HG02610 (cell line): ENCODE measurements at regions not wholly inside any gene's neighbourhood (a gene's known extent, or its start where the extent isn't known, plus 50 kb on each side); places are given as distances from the start of the nearest gene placed in this dataset.

Experiments
- ATAC-seq: cut with Tn5 transposase; IDR thresholded peaks from one replicate; pipeline ENCODE4 v1.9.1; 2021; ENCODE audit warnings: mild to moderate bottlenecking, moderate library complexity; ENCODE audit not compliant: unreplicated experiment

DNA sequence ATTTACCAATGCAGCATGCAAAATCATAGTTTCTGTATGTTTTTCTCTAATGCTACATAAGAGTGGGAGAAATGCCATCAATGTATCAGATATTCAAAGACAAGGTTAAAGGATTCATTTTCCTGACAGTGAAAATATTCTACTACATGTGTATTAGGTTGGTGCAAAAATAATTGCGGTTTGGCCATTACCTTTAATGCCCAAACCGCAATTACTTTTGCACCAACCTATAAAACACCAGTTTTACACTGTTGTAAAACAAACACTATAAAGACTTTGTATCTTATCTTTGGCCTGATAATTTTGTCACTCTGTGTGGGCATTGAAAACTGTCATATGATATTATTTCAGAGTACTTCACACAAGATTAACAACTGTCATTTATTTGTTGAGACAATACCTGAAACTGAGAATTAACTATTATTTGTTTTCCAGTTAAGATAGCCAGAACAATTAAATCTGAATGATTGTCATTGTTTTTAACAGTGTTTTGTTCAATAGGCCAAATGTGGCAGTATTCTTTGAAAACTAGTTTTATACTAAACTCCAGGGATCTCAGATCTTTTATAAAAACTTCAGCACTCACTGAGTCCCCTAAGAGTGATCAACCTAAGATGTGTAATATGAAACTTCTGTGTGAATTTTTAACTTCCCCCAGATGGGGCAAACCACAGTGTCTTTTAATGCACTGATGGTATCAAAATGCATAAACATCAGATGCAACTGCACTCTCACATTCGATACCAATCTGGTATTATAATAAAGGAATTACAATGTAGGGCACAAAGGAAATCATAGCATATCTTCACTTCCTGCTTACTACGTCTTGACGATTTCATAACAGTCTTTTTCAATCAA lies 53.8 kb upstream of the FBN2 start:
- ATAC-seq: no peak

DNA sequence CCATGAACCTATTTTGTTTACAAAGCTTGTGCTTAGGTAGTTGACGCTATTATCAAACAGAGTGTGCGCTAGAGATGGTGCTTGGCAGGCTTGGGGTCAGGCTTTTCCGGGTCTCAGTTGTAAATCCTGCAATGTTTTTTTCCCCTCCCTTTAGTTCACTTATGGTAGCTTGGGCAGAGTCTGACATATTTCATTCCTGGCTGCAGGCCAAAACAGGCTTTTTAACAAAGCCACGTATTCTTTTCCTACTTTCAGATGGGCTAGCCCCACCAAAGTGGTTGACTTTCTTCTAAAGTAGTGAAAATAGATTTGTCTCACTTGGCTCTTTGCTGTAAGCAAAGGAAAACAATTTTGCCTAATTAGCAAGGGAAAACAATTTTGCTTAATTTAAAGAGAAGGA lies 58.0 kb upstream of the FBN2 start:
- ATAC-seq: no peak

DNA sequence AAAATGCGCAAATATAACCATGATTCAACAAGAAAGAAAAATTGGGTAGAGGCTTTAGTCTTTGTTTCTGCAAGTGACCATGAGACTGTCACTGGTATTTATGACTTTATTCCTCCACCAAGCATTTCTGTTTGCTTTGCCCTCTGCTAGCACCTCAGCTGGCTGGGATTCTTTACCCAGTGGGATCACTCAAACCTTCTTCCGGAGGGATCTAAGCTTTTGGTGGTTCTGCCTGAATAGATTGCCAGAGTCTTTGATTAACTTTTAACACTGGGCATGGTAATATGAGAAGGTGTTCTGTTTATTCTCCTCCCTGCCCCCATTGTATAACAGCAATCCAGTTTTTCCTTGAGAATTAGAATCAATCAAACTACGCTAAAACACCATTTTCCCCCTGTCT lies 59.1 kb upstream of the FBN2 start:
- no peak for ATAC-seq

DNA sequence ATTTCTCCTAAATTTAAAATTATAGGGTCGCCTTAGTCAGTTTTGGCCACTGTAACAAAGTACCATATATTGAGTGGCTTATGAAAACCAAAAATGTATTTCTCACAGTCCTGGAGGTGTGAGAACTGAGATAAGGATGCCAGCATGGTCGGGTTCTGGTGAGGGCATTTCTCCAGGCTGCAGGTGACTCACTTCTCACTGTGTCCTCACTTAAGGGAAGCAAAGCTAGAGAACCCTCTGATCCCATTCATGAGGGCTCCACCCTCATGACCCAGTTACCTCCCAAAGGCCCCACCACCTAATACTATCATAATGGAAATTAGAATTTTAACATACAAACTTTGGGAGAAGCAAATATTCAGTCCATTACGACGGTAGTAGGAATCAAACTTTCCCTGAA lies 75.1 kb upstream of the FBN2 start:
- no peak for ATAC-seq

DNA sequence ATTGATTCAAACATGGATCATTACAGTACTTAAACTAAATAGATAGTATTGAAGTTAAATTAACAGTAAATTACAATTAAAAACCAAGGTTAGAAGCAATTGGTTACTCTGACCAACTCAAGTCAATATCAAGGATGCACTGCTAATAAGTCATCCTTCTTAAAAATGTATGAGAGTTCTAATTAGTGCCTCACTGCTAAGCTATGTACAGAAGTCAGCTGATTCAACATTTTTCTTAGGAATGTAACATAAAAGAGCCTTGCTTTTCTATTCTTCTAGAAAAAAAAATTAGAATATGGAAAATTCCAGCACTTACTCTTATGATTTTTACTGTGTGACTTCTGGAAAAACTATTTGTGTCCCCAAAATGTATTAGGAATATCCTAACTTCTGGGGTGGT lies 75.7 kb upstream of the FBN2 start:
- no peak for ATAC-seq

DNA sequence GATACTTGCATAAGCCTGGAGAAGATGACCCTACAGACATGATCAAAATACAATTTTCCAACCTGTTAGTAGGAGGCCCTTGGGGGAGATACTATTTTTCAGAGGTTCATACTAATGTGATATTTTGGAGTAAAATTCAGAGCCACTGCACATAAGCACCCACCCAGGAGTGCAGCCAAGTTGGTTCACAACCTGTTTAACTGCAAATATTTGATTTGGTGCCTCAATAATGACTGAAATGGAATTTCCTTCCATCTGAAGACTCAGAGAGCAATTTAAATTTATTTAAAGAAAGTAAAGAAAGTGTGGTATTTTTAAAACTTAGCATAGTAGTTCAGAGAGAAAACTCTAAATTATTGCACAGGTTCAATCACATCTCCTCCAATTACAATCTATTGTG lies 77.5 kb upstream of the FBN2 start:
- no peak for ATAC-seq

DNA sequence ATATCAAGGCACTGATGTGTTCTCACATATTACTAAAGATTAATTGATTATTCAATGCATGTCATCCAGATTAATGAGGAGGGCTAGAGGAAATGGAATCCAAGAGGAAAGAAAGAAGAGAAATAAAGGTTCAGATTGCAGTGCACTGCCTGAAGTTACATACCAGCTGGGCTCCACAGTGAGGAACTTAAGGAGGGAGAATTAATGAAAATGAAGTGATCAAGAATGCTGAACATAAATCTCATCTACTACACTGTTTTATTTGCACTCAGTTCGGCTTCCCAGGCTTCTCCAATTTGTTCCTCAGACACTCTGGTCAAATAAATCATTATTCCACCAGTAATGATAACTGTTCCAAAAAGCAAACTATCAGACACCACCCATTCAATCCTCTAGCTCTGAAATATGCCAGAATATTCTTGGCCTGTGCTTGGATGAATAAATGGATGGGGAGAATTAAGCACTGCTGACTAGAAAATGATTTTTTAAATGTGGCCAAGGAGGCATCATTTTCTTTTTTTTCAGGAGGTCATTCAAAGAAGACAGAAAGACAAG lies 88.6 kb upstream of the FBN2 start:
- no peak for ATAC-seq

DNA sequence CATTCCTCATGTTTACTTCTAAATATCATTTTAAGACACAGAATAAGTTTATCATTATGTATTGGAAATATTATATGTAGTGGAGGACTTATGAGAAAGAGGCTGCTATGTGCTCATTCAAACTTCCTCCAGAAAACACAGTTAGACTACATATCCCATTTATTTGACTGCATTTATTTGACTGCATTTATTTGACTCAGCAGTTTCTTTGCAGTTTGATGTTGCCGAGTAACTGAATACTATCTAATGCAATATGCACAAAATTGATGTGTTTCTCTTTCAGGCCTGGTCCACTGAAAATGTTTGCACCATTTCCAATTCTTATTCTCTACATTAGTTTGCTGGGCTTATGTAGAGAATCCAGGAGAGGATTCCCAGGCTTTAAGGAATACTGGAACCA lies 89.9 kb upstream of the FBN2 start:
- ATAC-seq: no peak

DNA sequence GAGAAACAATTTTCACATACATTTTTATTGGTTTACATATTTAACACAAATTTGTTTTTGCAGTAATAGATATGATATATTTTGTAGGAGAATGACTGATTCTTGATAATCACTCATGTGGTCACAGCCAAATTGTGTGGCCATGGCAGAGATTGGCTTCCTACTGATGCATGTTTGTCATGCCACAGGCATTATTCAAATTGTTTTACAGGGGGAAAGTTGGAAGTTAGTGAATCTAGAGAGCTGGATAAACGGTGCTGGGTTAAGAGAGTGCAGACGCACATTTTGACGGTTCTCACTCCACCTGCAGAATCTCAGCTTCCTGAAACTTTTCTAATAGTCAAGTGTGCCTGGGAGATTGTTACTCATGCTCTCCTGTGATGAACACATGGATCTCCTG lies 91.1 kb upstream of the FBN2 start:
- ATAC-seq: no peak

DNA sequence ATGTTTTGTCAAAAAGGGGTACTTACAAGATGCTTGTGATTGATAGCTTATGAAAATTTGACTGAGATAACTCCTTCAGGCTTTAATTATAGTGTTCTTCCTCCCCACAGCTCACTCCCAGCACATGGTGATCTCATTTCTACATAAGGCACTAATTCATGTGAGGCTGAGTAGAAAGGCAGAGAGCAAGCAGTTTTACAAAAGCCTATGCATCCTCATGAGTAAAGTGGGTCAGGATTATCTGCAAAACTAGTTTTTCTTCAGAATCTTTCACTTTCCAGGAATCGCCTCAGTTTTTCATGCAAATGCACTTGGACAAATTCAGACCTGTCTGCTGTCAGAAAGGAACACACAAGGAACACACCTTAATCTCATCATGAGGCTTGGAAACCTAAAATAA lies 92.1 kb upstream of the FBN2 start:
- ATAC-seq: no peak

DNA sequence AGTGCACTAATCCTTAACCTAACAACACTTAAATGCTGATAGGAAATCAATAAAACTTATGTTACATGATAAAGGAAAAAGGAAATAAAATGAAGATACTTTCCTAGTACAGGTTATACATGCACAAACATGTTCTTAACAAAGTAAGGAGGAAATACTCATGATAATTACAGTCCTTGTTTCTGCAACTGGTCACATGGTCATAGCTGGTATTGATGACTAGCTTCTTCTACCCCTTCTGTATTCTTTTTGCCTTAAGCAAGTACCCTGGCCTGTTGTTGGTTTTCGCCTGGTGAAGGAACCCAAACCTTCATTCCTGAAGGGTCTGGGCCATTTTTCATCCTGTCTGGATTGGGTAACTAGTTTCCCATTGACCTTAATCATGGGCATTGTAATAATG lies 93.7 kb upstream of the FBN2 start:
- no peak for ATAC-seq

DNA sequence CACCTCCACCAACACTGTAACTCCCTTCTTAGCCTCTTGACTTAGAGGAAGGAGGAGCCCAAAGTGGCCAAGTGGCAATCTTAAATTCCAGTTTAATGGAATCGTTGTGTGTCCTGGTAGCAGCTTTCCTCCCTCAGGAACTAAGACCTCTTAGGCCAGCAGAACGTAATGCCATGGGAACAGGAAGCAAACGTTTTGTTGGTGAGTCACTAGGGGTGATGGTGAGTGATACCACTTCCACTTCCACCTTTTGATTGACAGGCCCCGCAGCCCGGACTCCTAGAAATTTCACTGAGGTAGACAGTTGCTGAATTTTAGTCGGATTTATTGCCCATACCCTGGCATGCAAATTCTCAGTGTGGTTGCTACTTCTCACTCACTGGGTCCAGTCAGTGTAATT lies 94.2 kb upstream of the FBN2 start:
- no peak for ATAC-seq

DNA sequence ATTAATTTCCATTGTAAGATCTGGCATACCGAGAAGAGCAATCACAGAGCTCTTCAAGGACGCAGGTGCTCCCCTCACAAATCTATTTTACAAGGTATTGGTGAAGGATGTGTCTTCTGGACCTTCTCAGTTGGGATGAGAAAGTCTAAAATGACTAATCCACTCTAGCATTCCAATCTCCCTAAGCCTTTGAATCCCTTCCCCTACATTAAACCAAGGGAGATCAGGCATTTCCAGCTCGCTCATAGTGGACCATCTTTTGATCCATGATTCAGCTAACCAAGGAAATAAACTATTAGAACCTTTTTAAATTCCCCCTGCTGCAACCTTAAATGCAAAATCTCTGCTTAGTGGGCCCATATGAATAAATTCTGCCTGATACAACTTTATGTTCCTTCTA lies 95.9 kb upstream of the FBN2 start:
- ATAC-seq: no peak

DNA sequence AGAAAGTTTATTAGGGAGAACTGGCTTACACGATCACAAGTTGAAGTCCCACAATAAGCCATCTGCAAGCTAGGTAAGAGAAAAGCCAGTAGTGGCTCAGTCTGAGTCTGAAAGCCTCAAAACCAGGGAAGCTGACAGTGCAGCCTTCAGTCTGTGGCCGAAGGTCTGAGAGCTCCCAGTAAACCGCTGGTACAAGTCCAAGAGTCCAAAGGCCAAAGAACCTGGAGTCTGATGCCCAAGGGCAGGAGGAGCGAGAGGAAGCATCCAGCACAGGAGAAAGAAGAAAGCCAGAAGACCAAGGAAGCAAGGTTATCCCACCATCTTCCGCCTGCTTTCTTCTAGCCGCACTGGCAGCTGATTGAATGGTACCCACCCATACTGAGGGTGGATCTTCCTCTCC lies 97.3 kb upstream of the FBN2 start:
- ATAC-seq: no peak

DNA sequence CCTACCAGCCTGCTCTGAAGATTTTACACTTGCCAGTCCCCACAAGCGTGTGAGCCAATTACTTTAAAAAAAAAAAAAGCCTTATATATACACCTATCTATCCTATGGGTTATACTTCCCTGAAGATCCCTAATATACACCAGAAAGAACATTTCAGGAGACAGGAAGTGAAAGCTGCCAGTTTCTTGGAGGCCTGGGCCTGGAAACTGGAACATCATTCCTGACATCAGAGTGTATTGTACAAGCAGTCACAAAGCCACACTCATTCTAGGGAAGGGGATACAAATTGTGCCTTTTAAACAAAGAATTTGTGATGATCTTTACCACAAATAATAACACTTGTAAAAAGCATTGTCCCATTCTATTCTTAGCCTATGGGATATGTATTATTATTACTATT lies 98.3 kb upstream of the FBN2 start:
- no peak for ATAC-seq

DNA sequence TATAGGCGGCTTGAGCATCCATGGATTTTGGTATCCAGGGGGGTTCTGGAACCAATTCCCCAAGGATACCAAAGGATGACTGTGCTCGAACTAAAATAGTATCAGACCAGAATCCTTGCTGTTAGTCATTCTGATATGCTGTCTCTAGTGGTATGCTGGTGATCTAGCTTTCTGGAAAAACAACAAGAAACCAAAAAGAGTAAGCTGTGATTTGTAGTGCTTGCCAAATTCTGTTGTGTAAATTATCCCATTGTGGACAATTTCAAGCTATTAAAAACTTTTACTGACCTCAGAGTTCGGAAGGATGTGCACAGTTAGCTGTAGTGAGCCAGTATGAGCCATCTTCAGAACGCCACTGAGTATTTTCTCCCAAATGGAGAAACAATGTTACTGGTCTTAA lies 99.0 kb upstream of the FBN2 start:
- ATAC-seq: no peak

DNA sequence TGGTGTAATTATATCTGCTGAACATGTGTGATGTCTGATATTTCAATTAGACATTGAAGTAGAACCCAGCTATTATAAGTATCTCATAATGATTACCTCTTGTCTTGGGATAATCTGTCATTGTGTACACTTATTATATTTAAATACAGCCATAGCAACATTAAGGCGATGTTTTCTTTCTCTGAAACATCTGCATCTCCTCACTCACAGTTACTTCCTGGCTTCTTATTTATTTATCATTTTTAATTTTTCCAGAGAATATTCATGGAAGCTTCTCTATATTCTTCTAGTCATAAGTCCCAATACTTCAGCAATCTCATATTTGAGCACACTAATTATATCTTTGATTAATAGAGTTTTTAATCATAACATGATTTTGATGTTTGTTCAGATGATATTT lies 103.8 kb upstream of the FBN2 start:
- ATAC-seq: no peak

DNA sequence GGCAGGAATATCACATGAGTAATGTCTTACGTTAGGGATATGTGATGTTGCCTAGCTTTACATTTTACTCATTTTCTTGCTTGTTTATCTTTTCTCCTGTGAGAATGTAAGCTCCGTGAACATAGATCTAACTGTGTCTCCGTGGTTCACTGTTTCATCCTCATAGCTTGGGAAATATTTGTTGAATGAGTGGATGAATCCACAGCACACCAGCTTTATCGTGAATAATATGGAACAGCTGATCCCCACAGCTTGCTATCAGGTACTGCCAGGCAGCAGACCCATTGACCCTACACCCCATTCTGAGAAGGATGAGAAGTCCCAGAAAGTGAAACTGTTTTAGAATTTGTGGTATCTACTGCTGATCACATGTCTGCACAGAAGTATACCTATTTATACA lies 106.8 kb upstream of the FBN2 start:
- no peak for ATAC-seq

DNA sequence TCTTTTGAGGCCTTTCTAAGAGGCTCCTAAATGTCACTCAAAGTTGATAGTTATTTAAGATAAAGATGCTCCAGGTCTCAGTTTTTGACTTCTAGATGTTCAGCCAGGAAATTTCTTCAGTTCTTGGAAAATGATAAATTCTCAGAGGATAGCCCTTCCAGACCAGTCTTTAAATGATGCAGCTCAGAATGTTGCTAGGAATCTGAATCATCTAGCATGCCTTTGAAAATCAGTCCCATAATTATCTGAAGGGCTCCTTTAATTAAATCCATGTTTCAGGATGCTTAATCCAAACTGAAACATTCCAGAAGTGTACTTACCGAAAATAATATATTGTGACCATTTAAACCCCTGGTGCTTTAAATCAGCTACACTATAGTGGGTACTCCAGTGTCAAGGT lies 107.5 kb upstream of the FBN2 start:
- ATAC-seq: no peak

DNA sequence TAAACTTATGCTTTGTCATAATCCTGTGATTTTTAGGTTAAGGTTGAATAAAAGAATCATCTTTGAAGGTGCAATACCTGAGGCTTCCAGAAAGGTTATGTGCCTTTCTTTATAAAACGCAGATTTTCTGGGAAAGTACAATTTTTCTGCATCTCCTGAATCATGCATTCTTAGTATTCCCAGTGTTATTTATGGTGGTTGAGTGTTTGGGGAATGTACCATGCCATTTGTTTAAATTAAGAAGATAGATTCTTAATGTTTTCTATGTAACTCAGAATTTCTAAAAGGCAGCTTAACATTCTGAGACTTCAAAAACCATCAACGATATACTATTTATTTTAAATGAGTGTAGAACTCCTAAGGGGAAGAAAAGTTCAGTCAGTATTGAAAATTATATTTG lies 108.1 kb upstream of the FBN2 start:
- no peak for ATAC-seq

DNA sequence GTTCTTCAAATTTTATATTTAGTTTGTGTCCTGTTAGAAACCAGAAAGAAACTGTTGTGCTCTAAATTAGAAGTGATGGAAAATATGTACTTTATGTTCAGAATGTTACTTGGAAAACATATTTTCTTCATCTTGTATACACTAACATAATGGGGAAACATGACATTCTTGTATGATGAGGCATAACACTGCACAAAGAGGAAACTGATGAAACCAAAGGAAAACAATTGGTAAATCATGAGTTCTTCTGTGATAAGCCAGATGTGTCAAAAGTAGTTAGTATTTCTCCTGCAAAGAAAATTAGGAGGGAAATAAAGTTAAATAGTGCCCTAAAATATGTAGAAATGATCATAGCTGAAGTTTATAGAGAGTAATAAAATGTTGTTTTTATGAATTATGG lies 111.1 kb upstream of the FBN2 start:
- ATAC-seq: no peak

DNA sequence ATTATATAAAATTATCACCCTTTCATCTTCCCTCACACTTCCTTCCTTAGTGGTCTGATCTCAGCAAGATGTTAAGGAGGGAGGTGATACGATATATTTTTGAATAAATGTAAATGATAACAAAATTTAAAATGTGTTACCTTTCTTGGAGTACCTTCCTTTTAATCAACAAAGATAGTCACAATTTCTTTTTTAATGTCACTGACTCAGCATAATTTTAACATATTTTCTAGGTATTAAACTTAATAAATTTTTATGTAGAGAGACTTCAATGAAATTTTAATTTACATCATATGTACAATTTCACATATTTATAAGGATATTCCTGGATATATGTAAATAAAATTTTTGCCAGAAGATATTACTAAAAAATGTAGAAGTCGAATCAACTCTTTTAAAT lies 125.0 kb upstream of the FBN2 start:
- no peak for ATAC-seq

DNA sequence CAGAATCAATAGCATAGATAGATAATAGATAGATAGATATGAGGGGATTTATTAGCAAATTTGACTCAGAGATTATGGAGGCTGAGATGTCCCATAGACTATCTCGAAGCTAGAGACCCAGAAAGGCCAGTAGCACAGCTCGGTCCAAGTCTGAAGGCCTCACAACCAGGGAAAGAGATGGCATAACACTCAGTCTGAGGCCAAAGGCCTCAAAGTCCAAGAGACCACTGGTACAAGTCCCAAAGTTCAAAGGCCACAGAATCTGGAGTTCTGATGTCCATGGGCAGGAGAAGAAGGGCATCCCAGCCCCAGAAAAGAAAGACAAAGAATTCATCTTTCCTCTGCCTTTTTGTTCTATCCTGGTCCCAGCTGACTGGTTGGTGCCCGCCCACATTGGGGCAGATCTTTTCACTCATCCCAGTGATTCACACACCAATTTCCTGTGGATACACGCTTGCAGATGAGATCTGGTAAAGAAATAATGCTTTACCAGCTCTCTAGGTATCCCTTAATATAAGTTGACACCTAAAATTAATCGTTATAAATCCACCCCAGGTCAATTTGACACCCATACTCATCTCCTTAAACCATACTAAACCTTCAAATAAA lies 127.8 kb upstream of the FBN2 start:
- ATAC-seq: no peak
